NCI-H748 treated with DMSO at 0.1 percent for 48 hours (cell line): ENCODE measurements at regions not wholly inside any gene's neighbourhood (a gene's known extent, or its start where the extent isn't known, plus 50 kb on each side); places are given as distances from the start of the nearest gene placed in this dataset.

Experiments used
- DNase-seq: peaks from one replicate; lab custom pipeline; 2025; lab: John Stamatoyannopoulos, UW

- DNase-seq = no peak
Measured at GRCh38 chr9:19732441-19732951, 56.3 kb downstream of the SLC24A2 start.

- no peak for DNase-seq
Measured at GRCh38 chr9:19728101-19728500, 60.7 kb downstream of the SLC24A2 start.

- DNase-seq = no peak
Measured at GRCh38 chr9:19725970-19726369, 62.9 kb downstream of the SLC24A2 start.

- no peak for DNase-seq
Measured at GRCh38 chr9:19720377-19720776, 68.5 kb downstream of the SLC24A2 start.

GRCh38 chr9:19703702-19704101, 85.1 kb downstream of the SLC24A2 start:
- DNase-seq = no peak

GRCh38 chr9:19701991-19702390, 86.8 kb downstream of the SLC24A2 start:
- no peak for DNase-seq

GRCh38 chr9:19701274-19701673, 87.6 kb downstream of the SLC24A2 start:
- DNase-seq = no peak

- DNase-seq = no peak
Measured at GRCh38 chr9:19700699-19701098, 88.1 kb downstream of the SLC24A2 start.

GRCh38 chr9:19699756-19700155, 89.1 kb downstream of the SLC24A2 start:
- no peak for DNase-seq

GRCh38 chr9:19698960-19699359, 89.9 kb downstream of the SLC24A2 start:
- DNase-seq = peak; percentile 19

- DNase-seq = no peak
Measured at GRCh38 chr9:19694601-19695000, 94.2 kb downstream of the SLC24A2 start.

GRCh38 chr9:19690128-19690527, 98.7 kb downstream of the SLC24A2 start:
- DNase-seq = no peak

- no peak for DNase-seq
Measured at GRCh38 chr9:19689328-19690101, 99.3 kb downstream of the SLC24A2 start.

GRCh38 chr9:19683715-19684114, 105.1 kb downstream of the SLC24A2 start:
- no peak for DNase-seq

GRCh38 chr9:19682397-19682796, 106.4 kb downstream of the SLC24A2 start:
- DNase-seq = no peak

- no peak for DNase-seq
Measured at GRCh38 chr9:19681846-19682245, 107.0 kb downstream of the SLC24A2 start.

- no peak for DNase-seq
Measured at GRCh38 chr9:19677924-19678323, 110.9 kb downstream of the SLC24A2 start.

GRCh38 chr9:19675492-19675891, 113.3 kb downstream of the SLC24A2 start:
- no peak for DNase-seq

GRCh38 chr9:19666575-19666974, 122.3 kb downstream of the SLC24A2 start:
- DNase-seq = no peak

GRCh38 chr9:19665146-19665863, 123.5 kb downstream of the SLC24A2 start:
- no peak for DNase-seq

- no peak for DNase-seq
Measured at GRCh38 chr9:19663570-19663969, 125.3 kb downstream of the SLC24A2 start.

GRCh38 chr9:19662213-19662612, 126.6 kb downstream of the SLC24A2 start:
- no peak for DNase-seq

GRCh38 chr9:19660019-19660418, 128.8 kb downstream of the SLC24A2 start:
- DNase-seq = no peak
